Lower leg skin (tissue), 3 donors: ENCODE measurements at regions not wholly inside any gene's neighbourhood (a gene's known extent, or its start where the extent isn't known, plus 50 kb on each side); places are given as distances from the start of the nearest gene placed in this dataset.

Experiments
- CTCF ChIP-seq, 3 donors: fragments of 450-650 bp; IDR thresholded peaks; one replicate each; pipeline ENCODE4 v1.5.1; 2016; ENCODE audit warnings: antibody characterized with exemption in 3 of 3, mild to moderate bottlenecking in 3 of 3, moderate library complexity in 2 of 3
- POLR2A ChIP-seq, 2 donors: fragments of 450-650 bp; IDR thresholded peaks; one replicate each; pipeline ENCODE4 v1.6.1; 2016 to 2017; ENCODE audit warnings: antibody characterized with exemption in 2 of 2, mild to moderate bottlenecking in 1 of 2, moderate library complexity in 1 of 2

- no peak for TF ChIP-seq CTCF (IDR thresholded peaks at IDR 0.05)
- no peak for TF ChIP-seq POLR2A (IDR thresholded peaks at IDR 0.05)
Observed at GRCh38 chr6:113529879-113530278, 327.3 kb upstream of the MARCKS start.
